HepG2 (cell line): ENCODE measurements at regions not wholly inside any gene's neighbourhood (a gene's known extent, or its start where the extent isn't known, plus 50 kb on each side); places are given as distances from the start of the nearest gene placed in this dataset.

Source experiments
- ATAC-seq: fragments of 200-7000 bp; cut with Tn5 transposase; 3 replicates; pipeline ENCODE4 v1.9.1; 2020; ENCODE audit warnings: mild to moderate bottlenecking, moderate library complexity
- BruUV-seq: library from RNA; stranded (reverse); fragments of 400-500 nt; replicated peaks from 2 replicates; lab custom pipeline; 2021; lab: Mats Ljungman, UMichigan
- CTCF ChIA-PET: fragments of 300-600 bp; formaldehyde crosslinking; extraction: SDS; loops from one replicate; lab custom pipeline; 2021; ENCODE audit warnings: low total read pairs, inconsistent platforms, low intra/inter-chr PET ratio; lab: Yijun Ruan, JAX
- POLR2A ChIA-PET: fragments of 350-600 bp; sonication (Branson Sonifier 250); formaldehyde crosslinking; loops from one replicate; lab custom pipeline; 2020; ENCODE audit warnings: antibody characterized with exemption, inconsistent platforms; lab: Yijun Ruan, JAX
- DNase-seq: peaks from one replicate; pipeline ENCODE4 v3.0.0-alpha.2; 2015; ENCODE audit warnings: low spot score
- FAIRE-seq: peaks from 3 replicates; lab custom pipeline; 2011; peaks lifted over from hg19 to GRCh38; lab: Jason Lieb, UNC
- H2AFZ ChIP-seq: one replicate; pipeline ENCODE4 v1.6.1; 2011; ENCODE audit warnings: low read length, inconsistent platforms
- H3K27ac ChIP-seq: fragments of 300-600 bp; 3 replicates; pipeline ENCODE4 v1.8.0; 2011; ENCODE audit warnings: mixed run types, mild to moderate bottlenecking, mixed read lengths, low read length, inconsistent platforms; ENCODE audit not compliant: insufficient read depth; ENCODE audit errors: extremely low read length
- H3K27me3 ChIP-seq, 2 experiments: fragments of 200-600 bp in 1 of 2; 2 replicates in 1 of 2; 3 replicates in 1 of 2; pipeline versions ENCODE4 v1.6.0 to v1.8.0; 2011; ENCODE audit warnings: low read length in 2 of 2, mild to moderate bottlenecking in 2 of 2, moderate library complexity in 2 of 2, inconsistent platforms in 1 of 2; ENCODE audit not compliant: insufficient read depth in 2 of 2, control insufficient read depth in 1 of 2
- H3K36me3 ChIP-seq, 2 experiments: fragments of 200-600 bp in 1 of 2; replicated peaks in 1 of 2; 2 replicates in 1 of 2; 3 replicates in 1 of 2; pipeline versions ENCODE4 v1.5.1 to v1.8.0; 2011; ENCODE audit warnings: low read length in 2 of 2, inconsistent platforms in 1 of 2; ENCODE audit not compliant: insufficient read depth in 2 of 2, control insufficient read depth in 1 of 2
- H3K4me1 ChIP-seq: 2 replicates; pipeline ENCODE4 v1.5.1; 2012; ENCODE audit warnings: low read length, inconsistent platforms; ENCODE audit not compliant: insufficient read depth
- H3K4me2 ChIP-seq: 2 replicates; pipeline ENCODE4 v1.6.0; 2011; ENCODE audit warnings: low read depth, low read length, inconsistent platforms
- H3K4me3 ChIP-seq, 3 experiments: fragments of 200-600 bp in 1 of 3; sonication (generic), shearing (Covaris generic) in 1 of 3; replicated peaks in 1 of 3; 2 replicates each; pipeline ENCODE4 v1.5.1; 2011 to 2016; ENCODE audit warnings: low read length in 3 of 3, inconsistent platforms in 2 of 3, low read depth in 2 of 3, mild to moderate bottlenecking in 2 of 3, control low read depth in 1 of 3, mixed read lengths in 1 of 3; ENCODE audit not compliant: insufficient read depth in 1 of 3
- H3K79me2 ChIP-seq: one replicate; pipeline ENCODE4 v1.6.1; 2011; ENCODE audit warnings: low read length, inconsistent platforms; ENCODE audit not compliant: insufficient read depth
- H3K9ac ChIP-seq: 2 replicates; pipeline ENCODE4 v1.6.0; 2011; ENCODE audit warnings: mild to moderate bottlenecking, low read depth, low read length, inconsistent platforms; ENCODE audit not compliant: insufficient read depth
- H3K9me3 ChIP-seq: 2 replicates; pipeline ENCODE4 v1.5.1; 2012; ENCODE audit warnings: mild to moderate bottlenecking, low read length
- H4K20me1 ChIP-seq: 2 replicates; pipeline ENCODE4 v1.6.0; 2011; ENCODE audit warnings: inconsistent platforms, mild to moderate bottlenecking, low read length, moderate library complexity; ENCODE audit not compliant: insufficient read depth
- CC2D1A ChIP-seq: sonication (generic); formaldehyde crosslinking; IDR thresholded peaks from 2 replicates; pipeline ENCODE4 v1.8.1; 2023; ENCODE audit warnings: mild to moderate bottlenecking, missing genetic modification reagents
- HHEX ChIP-seq: IDR thresholded peaks from 2 replicates; pipeline ENCODE4 v1.6.1; 2016; ENCODE audit warnings: control low read depth
- HNF4G ChIP-seq, 2 experiments: sonication (generic) in 1 of 2; formaldehyde crosslinking in 1 of 2; IDR thresholded peaks; 2 replicates each; pipeline versions ENCODE4 v1.4.0 to v1.6.1; 2011 to 2020; ENCODE audit warnings: borderline replicate concordance in 2 of 2, low read depth in 2 of 2, mild to moderate bottlenecking in 2 of 2, low read length in 1 of 2, missing genetic modification reagents in 1 of 2, moderate library complexity in 1 of 2
- IKZF1 ChIP-seq: fragments of 450-650 bp; IDR thresholded peaks from 2 replicates; pipeline ENCODE4 v1.7.1; 2016
- MBD4 ChIP-seq: IDR thresholded peaks from 2 replicates; pipeline ENCODE4 v1.6.1; 2012; ENCODE audit warnings: low read length, inconsistent platforms, borderline replicate concordance
- SIN3B ChIP-seq: fragments of 150-350 bp; IDR thresholded peaks from 2 replicates; pipeline ENCODE4 v1.6.1; 2014; ENCODE audit warnings: low read length
- TOE1 ChIP-seq: sonication (generic); formaldehyde crosslinking; IDR thresholded peaks from 2 replicates; pipeline ENCODE4 v1.4.0; 2020; ENCODE audit warnings: mild to moderate bottlenecking, missing genetic modification reagents
- ZNF451 ChIP-seq: sonication (generic); formaldehyde crosslinking; IDR thresholded peaks from 2 replicates; pipeline ENCODE4 v1.5.0; 2020; ENCODE audit warnings: mild to moderate bottlenecking, missing genetic modification reagents
- ZNF460 ChIP-seq: sonication (generic); formaldehyde crosslinking; IDR thresholded peaks from 2 replicates; pipeline ENCODE4 v1.5.1; 2020; ENCODE audit warnings: missing genetic modification reagents, mild to moderate bottlenecking, borderline replicate concordance
- whole genome bisulfite sequencing: methylation state at CpG from one replicate; pipeline ENCODE4 v1.1.6; 2017; ENCODE audit warnings: low lambda C conversion rate; 5-methylcytosine and 5-hydroxymethylcytosine counted together
- in situ Hi-C: cut with HindIII; loops from 2 replicates; pipeline ENCODE4 v1.10.0; 2017; ENCODE audit warnings: low pct_unique_long_range_greater_than_20kb; ENCODE audit not compliant: extremely low pct_ligation_motif_present
- intact Hi-C: fragments of 100-400 bp; cut with micrococcal nuclease; formaldehyde crosslinking; loops from one replicate; pipeline ENCODE4 v1.10.0; 2022; ENCODE audit not compliant: unreplicated experiment
- TF ChIP-seq, protein P1 (sequence below): sonication (generic); formaldehyde crosslinking; IDR thresholded peaks from 2 replicates; pipeline ENCODE4 v1.4.0; 2020; ENCODE audit warnings: low read depth, mild to moderate bottlenecking, missing genetic modification reagents
- TF ChIP-seq, protein P2 (sequence below): IDR thresholded peaks from 2 replicates; pipeline ENCODE4 v1.6.1; 2012; ENCODE audit warnings: low read depth, low read length, improper control_type of control experiment
- TF ChIP-seq, protein P3 (sequence below): sonication (generic); formaldehyde crosslinking; IDR thresholded peaks from 2 replicates; pipeline ENCODE4 v1.5.0; 2020; ENCODE audit warnings: mild to moderate bottlenecking, missing genetic modification reagents

DNA sequence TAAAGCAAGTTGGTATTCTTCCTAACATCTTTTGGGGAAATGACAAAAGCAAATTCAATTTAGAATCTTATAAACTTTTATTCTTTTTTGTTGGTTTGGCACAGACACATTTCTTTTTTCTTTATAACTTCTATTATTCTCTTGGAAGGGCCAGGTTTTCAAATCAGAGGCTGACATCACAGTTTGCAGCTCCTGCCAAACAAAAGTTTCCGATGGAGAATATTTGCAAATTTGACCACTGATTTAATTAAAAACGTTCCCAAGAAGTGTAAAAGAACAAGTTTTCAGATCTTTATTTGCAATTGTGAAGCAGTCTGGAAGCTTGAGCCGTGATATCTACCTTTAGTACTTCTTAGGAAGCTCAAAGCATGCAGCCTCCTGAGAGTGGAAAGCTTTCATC, 53.8 kb upstream of the CD83 start:
- CTCF ChIA-PET, result no interaction called here
- FAIRE-seq, result no peak
- in situ Hi-C loops, result loop anchor here (5.0 kb wide), 1 partner anchor 156 kb away; no protein-coding TSS in a partner anchor

DNA sequence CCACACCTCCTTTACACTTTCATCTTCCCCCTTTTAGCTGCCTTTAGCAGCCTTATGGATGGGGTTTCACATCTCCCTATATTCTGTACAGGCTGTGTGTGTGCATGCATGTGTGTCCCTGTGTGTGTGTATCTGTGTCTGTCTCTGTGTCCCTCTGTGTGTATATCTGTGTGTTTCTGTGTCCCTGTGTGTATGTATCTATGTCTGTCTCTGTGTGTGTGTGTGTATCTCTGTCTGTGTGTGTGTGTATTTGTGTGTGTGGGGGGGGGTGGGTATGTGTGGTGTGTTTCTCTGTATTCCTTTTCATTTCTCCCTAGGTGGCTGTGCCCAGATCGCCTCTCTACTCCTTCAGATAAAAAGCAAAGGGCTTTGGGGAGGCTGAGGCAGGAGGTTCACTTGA, 52.2 kb upstream of the CD83 start:
- Histone ChIP-seq H3K36me3 (no peaks in the 10 kb centered on the region), H3K27ac (no peak overlapping the region), H3K79me2 (no peaks in the 10 kb centered on the region), H3K9ac (no peak overlapping the region), H3K4me2 (no peak overlapping the region), H3K27me3 (peaks cover under 1 to 2% of the 10 kb centered on the region in 2 experiments; a peak in 1 of 5 replicates), H3K9me3 (no peaks in the 10 kb centered on the region), H3K4me3 (no peak overlapping the region), H4K20me1 (no peaks in the 10 kb centered on the region), H3K4me1 (no peaks in the 10 kb centered on the region), H2AFZ (no peak overlapping the region)
- intact Hi-C loops, result no loop called here
- 0% methylated on average over 1 of the region's 1 CpG for WGBS
- in situ Hi-C loops, result no loop called here
- CTCF ChIA-PET, result no interaction called here
- FAIRE-seq (no peak), ATAC-seq (no peak), DNase-seq (no peak)
- POLR2A ChIA-PET, result no interaction called here
- no TSS peak for BruUV-seq
- TF ChIP-seq MBD4 (no peak), HNF4G (IDR thresholded peaks at IDR 0.05; ENCODE audit: borderline replicate concordance, low read depth, low read length) (no peak), HNF4G (CRISPR knock-in tag; IDR thresholded peaks at IDR 0.05; ENCODE audit: borderline replicate concordance, low read depth) (no peak), TOE1 (CRISPR knock-in tag) (no peak), IKZF1 (0 out of 2 replicates have a peak, but pooled peaks have one; percentile 49), SIN3B (no peak)
- TF ChIP-seq, protein P1, sequence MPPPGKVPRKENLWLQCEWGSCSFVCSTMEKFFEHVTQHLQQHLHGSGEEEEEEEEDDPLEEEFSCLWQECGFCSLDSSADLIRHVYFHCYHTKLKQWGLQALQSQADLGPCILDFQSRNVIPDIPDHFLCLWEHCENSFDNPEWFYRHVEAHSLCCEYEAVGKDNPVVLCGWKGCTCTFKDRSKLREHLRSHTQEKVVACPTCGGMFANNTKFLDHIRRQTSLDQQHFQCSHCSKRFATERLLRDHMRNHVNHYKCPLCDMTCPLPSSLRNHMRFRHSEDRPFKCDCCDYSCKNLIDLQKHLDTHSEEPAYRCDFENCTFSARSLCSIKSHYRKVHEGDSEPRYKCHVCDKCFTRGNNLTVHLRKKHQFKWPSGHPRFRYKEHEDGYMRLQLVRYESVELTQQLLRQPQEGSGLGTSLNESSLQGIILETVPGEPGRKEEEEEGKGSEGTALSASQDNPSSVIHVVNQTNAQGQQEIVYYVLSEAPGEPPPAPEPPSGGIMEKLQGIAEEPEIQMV (CRISPR knock-in tag), result no peak

More for the DNA sequence above, 53.8 kb upstream of the CD83 start:
- Histone ChIP-seq H3K79me2 (no peaks in the 10 kb centered on the region), H3K36me3 (no peaks in the 10 kb centered on the region), H4K20me1 (no peaks in the 10 kb centered on the region), H3K4me3 (no peak overlapping the region), H3K27me3 (peaks cover 0 to 11% of the 10 kb centered on the region in 2 experiments; a peak in 2 of 5 replicates), H3K27ac (no peak overlapping the region), H3K4me1 (no peaks in the 10 kb centered on the region), H3K9me3 (no peaks in the 10 kb centered on the region), H3K9ac (no peak overlapping the region), H3K4me2 (no peak overlapping the region), H2AFZ (no peak overlapping the region)
- intact Hi-C loops, result no loop called here
- 2% methylated on average over 3 of the region's 3 CpGs for WGBS
- TF ChIP-seq ZNF460 (CRISPR knock-in tag), result no peak
- TF ChIP-seq ZNF451, result no peak
- TF ChIP-seq, protein P2, sequence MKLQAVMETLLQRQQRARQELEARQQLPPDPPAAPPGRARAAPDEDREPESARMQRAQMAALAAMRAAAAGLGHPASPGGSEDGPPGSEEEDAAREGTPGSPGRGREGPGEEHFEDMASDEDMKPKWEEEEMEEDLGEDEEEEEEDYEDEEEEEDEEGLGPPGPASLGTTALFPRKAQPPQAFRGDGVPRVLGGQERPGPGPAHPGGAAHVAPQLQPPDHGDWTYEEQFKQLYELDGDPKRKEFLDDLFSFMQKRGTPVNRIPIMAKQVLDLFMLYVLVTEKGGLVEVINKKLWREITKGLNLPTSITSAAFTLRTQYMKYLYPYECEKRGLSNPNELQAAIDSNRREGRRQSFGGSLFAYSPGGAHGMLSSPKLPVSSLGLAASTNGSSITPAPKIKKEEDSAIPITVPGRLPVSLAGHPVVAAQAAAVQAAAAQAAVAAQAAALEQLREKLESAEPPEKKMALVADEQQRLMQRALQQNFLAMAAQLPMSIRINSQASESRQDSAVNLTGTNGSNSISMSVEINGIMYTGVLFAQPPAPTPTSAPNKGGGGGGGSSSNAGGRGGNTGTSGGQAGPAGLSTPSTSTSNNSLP, result no peak
- no peak for TF ChIP-seq HHEX
- TF ChIP-seq, protein P3, sequence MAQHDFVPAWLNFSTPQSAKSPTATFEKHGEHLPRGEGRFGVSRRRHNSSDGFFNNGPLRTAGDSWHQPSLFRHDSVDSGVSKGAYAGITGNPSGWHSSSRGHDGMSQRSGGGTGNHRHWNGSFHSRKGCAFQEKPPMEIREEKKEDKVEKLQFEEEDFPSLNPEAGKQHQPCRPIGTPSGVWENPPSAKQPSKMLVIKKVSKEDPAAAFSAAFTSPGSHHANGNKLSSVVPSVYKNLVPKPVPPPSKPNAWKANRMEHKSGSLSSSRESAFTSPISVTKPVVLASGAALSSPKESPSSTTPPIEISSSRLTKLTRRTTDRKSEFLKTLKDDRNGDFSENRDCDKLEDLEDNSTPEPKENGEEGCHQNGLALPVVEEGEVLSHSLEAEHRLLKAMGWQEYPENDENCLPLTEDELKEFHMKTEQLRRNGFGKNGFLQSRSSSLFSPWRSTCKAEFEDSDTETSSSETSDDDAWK (CRISPR knock-in tag), result no peak
- TF ChIP-seq CC2D1A (CRISPR knock-in tag), result no peak
- BruUV-seq, result no TSS peak
- POLR2A ChIA-PET, result no interaction called here
- DNase-seq (no peak), ATAC-seq (no peak)
